NB4 (cell line): ENCODE measurements at regions not wholly inside any gene's neighbourhood (a gene's known extent, or its start where the extent isn't known, plus 50 kb on each side); places are given as distances from the start of the nearest gene placed in this dataset.

Experiments used
- DNase-seq: peaks from one replicate; pipeline ENCODE4 v3.0.0; 2010; ENCODE audit warnings: low read depth
- H3K4me3 ChIP-seq: one replicate; pipeline ENCODE4 v1.5.1; 2011; ENCODE audit warnings: mild to moderate bottlenecking, low read depth, low read length, moderate library complexity
- MYC ChIP-seq: IDR thresholded peaks from 2 replicates; pipeline ENCODE4 v1.6.1; 2011; ENCODE audit warnings: low read depth, low read length
- POLR2A ChIP-seq: IDR thresholded peaks from 2 replicates; pipeline ENCODE4 v1.6.1; 2011; ENCODE audit warnings: mild to moderate bottlenecking; ENCODE audit not compliant: insufficient read length; ENCODE audit errors: extremely low read depth
- TF ChIP-seq, protein P1 (sequence below): IDR thresholded peaks from one replicate; pipeline ENCODE4 v1.5.1; 2012; ENCODE audit warnings: low read depth, low read length
- TF ChIP-seq, protein P2 (sequence below): IDR thresholded peaks from 2 replicates; pipeline ENCODE4 v1.6.1; 2011; ENCODE audit warnings: low read depth, low read length

DNA sequence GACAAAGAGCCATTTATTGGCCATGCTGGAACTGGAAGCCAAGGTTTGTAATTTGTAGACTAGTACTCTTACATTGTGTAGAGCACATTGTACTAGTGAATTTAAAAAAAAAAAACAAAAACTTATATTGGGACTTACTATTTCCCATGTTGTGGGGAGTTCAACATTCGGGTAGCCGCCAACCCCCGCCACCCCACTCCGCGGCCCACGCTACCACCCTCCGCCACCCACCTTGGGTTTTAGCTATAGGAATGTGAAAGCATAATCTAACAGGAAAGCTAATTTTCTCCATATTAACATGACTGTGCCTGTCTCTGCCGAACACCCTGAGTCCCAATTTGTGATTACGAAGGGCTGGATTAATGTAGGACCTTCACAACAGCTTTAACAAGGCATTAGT is 275.8 kb downstream of the FIGN start:
- no peak for DNase-seq
- H3K4me3 ChIP-seq: no peak overlapping the region
- TF ChIP-seq, protein P1, sequence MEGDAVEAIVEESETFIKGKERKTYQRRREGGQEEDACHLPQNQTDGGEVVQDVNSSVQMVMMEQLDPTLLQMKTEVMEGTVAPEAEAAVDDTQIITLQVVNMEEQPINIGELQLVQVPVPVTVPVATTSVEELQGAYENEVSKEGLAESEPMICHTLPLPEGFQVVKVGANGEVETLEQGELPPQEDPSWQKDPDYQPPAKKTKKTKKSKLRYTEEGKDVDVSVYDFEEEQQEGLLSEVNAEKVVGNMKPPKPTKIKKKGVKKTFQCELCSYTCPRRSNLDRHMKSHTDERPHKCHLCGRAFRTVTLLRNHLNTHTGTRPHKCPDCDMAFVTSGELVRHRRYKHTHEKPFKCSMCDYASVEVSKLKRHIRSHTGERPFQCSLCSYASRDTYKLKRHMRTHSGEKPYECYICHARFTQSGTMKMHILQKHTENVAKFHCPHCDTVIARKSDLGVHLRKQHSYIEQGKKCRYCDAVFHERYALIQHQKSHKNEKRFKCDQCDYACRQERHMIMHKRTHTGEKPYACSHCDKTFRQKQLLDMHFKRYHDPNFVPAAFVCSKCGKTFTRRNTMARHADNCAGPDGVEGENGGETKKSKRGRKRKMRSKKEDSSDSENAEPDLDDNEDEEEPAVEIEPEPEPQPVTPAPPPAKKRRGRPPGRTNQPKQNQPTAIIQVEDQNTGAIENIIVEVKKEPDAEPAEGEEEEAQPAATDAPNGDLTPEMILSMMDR: no peak
- TF ChIP-seq POLR2A: no peak
- TF ChIP-seq MYC: no peak
- TF ChIP-seq, protein P2, sequence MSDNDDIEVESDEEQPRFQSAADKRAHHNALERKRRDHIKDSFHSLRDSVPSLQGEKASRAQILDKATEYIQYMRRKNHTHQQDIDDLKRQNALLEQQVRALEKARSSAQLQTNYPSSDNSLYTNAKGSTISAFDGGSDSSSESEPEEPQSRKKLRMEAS: no peak

DNA sequence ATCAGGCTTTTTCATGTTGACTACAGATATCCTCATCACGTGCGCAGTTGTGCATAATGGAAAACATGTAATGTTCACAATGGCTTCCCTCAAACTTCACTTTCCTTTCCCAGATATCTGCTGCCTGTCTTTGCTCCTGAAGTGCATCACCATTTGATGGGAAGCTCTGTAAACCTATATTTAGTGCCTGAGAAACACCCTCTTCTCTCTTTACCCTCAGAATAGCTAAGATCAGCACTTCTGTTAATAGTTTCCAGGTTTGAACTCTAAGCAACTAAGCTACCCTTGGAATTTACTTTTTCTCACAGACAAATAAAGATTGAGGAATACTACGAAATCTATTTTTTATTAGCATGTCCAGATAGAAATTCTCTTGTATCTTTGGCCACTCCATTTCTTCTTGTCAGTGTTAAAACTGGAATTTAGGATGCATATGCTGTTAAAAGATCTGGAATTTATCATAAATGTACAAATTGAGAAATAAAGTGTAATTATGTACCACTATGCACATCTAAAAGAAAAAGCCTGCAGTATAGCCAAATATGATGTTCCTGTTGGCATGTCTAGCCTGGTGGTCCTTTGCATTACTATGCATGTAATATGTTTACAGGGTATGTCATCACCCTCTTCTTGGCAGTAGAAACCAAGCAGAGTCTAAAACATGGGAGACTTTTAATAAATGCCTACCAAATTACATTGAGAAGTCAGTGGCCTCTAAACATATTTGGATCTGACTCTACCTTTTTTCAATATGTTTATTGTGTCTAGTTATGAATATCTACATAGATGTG is 278.7 kb downstream of the FIGN start:
- TF ChIP-seq, protein P1: no peak
- TF ChIP-seq, protein P2: no peak
- TF ChIP-seq POLR2A: no peak
- TF ChIP-seq MYC: no peak
- no peak for DNase-seq
- no peak overlapping the region for H3K4me3 ChIP-seq

DNA sequence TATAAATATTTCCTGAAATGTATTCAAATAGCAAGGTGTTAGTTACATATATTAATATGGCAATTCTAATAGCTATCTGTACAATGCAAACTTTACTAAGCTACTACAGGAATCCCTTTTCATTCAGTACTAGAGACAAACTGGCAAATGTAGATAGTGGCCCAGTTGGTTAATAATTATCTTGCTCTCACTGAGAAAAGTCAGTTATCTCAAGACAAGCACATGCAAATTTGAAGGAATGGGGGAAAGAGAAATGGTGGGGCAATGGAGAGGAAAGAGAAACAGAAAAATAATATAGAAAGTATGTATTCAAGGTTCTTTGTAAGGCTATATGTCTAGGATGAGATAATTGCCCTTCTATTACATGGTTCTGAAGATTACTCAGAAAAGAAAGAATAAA is 280.0 kb downstream of the FIGN start:
- H3K4me3 ChIP-seq: no peak overlapping the region
- no peak for TF ChIP-seq POLR2A
- TF ChIP-seq, protein P2: no peak
- TF ChIP-seq, protein P1: no peak
- no peak for TF ChIP-seq MYC
- no peak for DNase-seq

DNA sequence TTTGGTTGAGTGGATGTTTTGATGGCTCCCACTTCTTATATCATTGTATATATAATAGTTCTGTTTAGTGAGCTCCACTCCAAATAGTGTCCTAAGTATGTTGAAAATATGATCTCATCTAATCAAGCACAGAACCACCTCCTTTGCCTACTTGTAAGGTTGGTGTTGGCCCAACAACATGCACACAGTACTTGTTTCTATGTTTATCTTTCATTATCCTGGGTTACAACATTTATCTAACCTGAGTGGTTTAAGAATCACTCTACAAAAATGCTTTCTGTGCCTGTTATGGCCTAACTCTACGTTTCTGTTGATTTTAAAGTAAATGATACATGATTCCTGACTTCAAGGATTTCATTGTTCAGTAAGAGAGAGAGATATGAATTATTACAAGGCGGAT is 281.9 kb downstream of the FIGN start:
- TF ChIP-seq, protein P2: no peak
- TF ChIP-seq, protein P1: no peak
- TF ChIP-seq MYC (no peak), POLR2A (no peak)

DNA sequence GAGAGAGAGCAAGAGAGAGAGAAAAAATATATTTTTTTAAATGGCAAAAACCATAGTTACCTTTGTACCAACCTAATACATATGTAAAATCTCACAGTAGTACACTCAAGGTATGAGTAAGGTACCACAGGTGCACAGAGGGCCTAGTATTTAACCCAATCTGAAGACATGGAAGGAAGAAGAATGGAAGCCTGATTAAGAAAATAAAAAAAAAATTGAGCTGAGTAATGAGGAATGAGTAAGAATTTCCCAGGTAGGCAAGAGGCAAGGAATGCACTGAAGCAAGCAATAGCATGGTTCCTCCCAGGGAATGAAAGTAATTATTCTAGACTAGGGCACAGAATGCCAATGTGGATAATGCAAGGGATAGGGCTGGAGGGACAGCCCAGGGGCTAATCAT is 294.2 kb downstream of the FIGN start:
- no peak for TF ChIP-seq MYC
- TF ChIP-seq, protein P1: no peak
- H3K4me3 ChIP-seq: no peak overlapping the region
- no peak for DNase-seq

More for the DNA sequence above, 281.9 kb downstream of the FIGN start:
- DNase-seq: no peak
- H3K4me3 ChIP-seq: no peak overlapping the region
